ENCODE measurements at regions not wholly inside any gene's neighbourhood (a gene's known extent, or its start where the extent isn't known, plus 50 kb on each side); places are given as distances from the start of the nearest gene placed in this dataset.

DNA sequence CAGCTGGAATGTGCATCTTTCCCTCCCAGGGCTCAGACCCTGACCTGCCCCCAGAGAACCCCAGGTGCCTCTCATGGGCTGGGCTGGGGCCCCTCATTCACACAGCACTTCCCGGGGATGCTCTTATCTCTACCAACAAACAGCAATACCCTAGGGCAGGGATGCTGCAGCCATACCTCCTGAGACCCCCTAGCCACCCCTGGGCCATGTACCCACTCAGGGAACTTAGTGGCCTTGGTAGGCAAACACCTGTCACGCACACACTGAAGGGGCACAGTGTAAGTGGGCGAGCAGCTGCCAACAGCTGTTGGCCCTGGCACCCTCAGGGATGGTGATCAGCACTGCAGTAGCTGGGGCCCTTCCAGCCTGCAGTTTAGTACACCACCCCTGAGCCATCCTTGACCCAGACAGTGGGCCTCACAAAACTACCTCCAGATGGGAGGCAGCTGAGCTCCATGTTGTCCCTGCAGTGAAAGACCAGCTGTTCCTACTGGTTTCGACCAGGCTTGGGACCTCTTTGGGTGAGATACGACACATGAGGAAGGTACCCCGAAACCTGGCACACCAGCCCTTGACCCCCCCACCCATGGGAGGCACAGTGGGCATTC is 1723.6 kb downstream of the TP53TG3F start:
- TF ChIP-seq POLR2A (IDR thresholded peaks at IDR 0.05) = no peak
- no peak for TF ChIP-seq POLR2AphosphoS5 (IDR thresholded peaks at IDR 0.05)
- no peak for TF ChIP-seq CTCF (IDR thresholded peaks at IDR 0.05)
- no peak for TF ChIP-seq EP300 (IDR thresholded peaks at IDR 0.05)
